ENCODE measurements at regions not wholly inside any gene's neighbourhood (a gene's known extent, or its start where the extent isn't known, plus 50 kb on each side); places are given as distances from the start of the nearest gene placed in this dataset.
"Not testable (repeated sequence)": the region's sequence is repeated elsewhere in the genome, so short reads cannot be mapped to it uniquely, and the experiment has no call there.

DNA sequence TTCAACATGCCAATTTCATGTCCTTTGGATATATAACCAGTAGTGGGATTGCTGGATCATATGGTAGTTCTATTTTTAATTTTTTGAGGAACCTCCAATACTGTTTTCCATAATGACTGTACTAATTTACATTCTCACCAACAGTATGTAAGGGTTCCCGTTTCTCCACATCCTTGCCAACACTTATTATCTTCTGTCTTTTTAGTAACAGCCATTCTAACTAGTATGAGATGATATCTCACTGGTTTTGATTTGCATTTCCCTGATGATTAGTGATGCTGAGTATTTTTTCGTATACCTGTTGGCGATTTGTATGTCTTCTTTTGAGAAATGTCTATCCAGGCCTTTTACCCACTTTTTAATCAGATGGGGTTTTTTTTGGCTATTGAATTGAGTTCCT is 133.5 kb upstream of the MED14 start:
- intact Hi-C loops (cut with DNase I, micrococcal nuclease) = no loop called here
- no peak for ATAC-seq (ENCODE audit: poor library complexity)
- no peaks in the 10 kb centered on the region for H3K36me3 Mint-ChIP-seq (ENCODE audit: low read depth)
- Histone ChIP-seq H3K27ac (ENCODE audit: low read depth in 1 of 2, low read length in 2 of 2) (no peak overlapping the region), H3K4me3 (ENCODE audit: low read length) (no peak overlapping the region), H3K4me1 (ENCODE audit: insufficient read depth, low read length) (no peaks in the 10 kb centered on the region), H3K27me3 (ENCODE audit: control insufficient read depth in 1 of 2, insufficient read depth in 2 of 2, low read length in 2 of 2) (no peaks in the 10 kb centered on the region), H3K9me3 (ENCODE audit: control insufficient read depth in 1 of 2, insufficient read depth in 1 of 2, low read length in 2 of 2) (no peaks in the 10 kb centered on the region), H3K36me3 (ENCODE audit: insufficient read depth, low read length) (no peaks in the 10 kb centered on the region)
- ChIA-PET POLR2A (no interaction called here), CTCF (no interaction called here)
- no peaks in the 10 kb centered on the region for H3K4me1 Mint-ChIP-seq (ENCODE audit: low read depth)
- H3K9me3 Mint-ChIP-seq = no peaks in the 10 kb centered on the region
- no peak overlapping the region for H3K27ac Mint-ChIP-seq
- no peak for TF ChIP-seq CTCF (IDR thresholded peaks at IDR 0.05)
- H3K4me3 Mint-ChIP-seq = no peak overlapping the region
- H3K27me3 Mint-ChIP-seq = no peaks in the 10 kb centered on the region
- DNase-seq = no peak

DNA sequence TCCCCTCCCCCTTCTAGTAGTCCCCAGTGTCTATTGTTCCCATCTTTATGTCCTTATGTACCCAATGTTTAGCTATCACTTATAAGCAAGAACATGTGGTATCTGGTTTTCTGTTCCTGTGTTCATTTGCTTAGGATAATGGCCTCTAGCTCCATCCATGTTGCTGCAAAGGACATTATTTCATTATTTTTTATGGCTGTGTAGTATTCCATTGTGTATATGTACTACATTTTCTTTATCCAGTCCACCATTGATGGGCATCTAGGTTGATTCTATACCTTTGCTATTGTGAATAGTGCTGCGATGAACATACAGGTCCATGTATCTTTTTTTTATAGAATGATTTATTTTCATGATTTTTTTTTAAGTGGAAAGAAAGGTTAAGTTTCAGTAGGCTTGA is 135.6 kb upstream of the MED14 start:
- ATAC-seq (ENCODE audit: poor library complexity); H3K27ac Mint-ChIP-seq; POLR2A ChIA-PET; H3K9me3 ChIP-seq (ENCODE audit: control insufficient read depth in 1 of 2, insufficient read depth in 1 of 2, low read length in 2 of 2); H3K4me3 Mint-ChIP-seq; H3K4me3 ChIP-seq (ENCODE audit: low read length); H3K4me1 Mint-ChIP-seq (ENCODE audit: low read depth); H3K4me1 ChIP-seq (ENCODE audit: insufficient read depth, low read length); H3K27me3 Mint-ChIP-seq; H3K9me3 Mint-ChIP-seq; H3K27ac ChIP-seq (ENCODE audit: low read depth in 1 of 2, low read length in 2 of 2); DNase-seq; H3K36me3 ChIP-seq (ENCODE audit: insufficient read depth, low read length); H3K36me3 Mint-ChIP-seq (ENCODE audit: low read depth); H3K27me3 ChIP-seq (ENCODE audit: control insufficient read depth in 1 of 2, insufficient read depth in 2 of 2, low read length in 2 of 2): not testable (repeated sequence)
- intact Hi-C loops (cut with DNase I, micrococcal nuclease) = loop anchor here in 1 of 2 experiments (10.0 kb wide), 1 partner anchor 384 kb away; no protein-coding TSS in a partner anchor
- CTCF ChIA-PET = interaction anchor here (0.7 kb wide), 1 partner anchor 106 kb away, joined by 3 read pairs; no protein-coding TSS in a partner anchor

DNA sequence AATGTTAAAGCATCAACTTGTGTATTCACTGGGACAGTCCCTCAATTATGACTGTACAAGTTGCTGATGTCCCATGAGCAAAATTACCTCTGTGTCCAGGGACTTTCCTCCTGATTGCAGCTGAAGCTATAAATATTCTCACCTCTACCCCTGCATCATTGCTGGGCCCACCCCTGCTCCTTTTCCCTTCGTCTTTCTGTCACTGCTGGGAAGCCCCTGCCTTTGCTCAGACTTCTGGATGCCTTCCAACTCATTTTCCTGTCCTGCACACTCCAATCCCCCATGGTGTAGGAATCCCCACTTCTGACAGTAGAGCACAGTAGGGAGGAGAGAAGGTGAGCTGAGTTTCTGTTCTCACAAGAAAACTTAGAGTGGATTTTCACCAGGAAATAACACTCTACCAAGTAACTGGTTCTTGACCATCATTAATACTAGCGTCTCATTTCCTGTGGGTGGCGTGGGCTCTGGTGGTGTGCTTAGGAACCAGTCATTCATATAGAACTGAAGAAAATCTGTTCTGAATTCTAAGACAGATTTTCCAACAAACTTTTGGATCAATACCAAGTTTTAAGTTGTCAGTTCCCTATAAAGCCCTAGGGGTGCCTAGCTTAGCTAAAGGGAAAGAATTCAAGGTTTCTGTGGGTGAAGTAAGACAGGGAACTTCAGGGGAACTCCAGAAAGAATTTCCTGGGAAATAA is 136.2 kb upstream of the MED14 start:
- no peaks in the 10 kb centered on the region for H3K27me3 Mint-ChIP-seq
- POLR2A ChIA-PET = no interaction called here
- no peaks in the 10 kb centered on the region for H3K36me3 Mint-ChIP-seq (ENCODE audit: low read depth)
- Histone ChIP-seq H3K36me3 (ENCODE audit: insufficient read depth, low read length) (no peaks in the 10 kb centered on the region), H3K27me3 (ENCODE audit: control insufficient read depth in 1 of 2, insufficient read depth in 2 of 2, low read length in 2 of 2) (no peaks in the 10 kb centered on the region), H3K27ac (ENCODE audit: low read depth in 1 of 2, low read length in 2 of 2) (no peak overlapping the region), H3K9me3 (ENCODE audit: control insufficient read depth in 1 of 2, insufficient read depth in 1 of 2, low read length in 2 of 2) (no peaks in the 10 kb centered on the region), H3K4me3 (ENCODE audit: low read length) (no peak overlapping the region), H3K4me1 (ENCODE audit: insufficient read depth, low read length) (no peaks in the 10 kb centered on the region)
- CTCF ChIA-PET = no interaction called here
- intact Hi-C loops (cut with DNase I, micrococcal nuclease) = loop anchor here in 1 of 2 experiments (10.0 kb wide), 1 partner anchor 383 kb away; no protein-coding TSS in a partner anchor
- no peaks in the 10 kb centered on the region for H3K4me1 Mint-ChIP-seq (ENCODE audit: low read depth)
- no peaks in the 10 kb centered on the region for H3K9me3 Mint-ChIP-seq
- no peak for ATAC-seq (ENCODE audit: poor library complexity)
- no peak overlapping the region for H3K4me3 Mint-ChIP-seq
- no peak overlapping the region for H3K27ac Mint-ChIP-seq
- peak in 2 of 14 experiments; percentile 1 to 9 for DNase-seq
- TF ChIP-seq CTCF (IDR thresholded peaks at IDR 0.05) = no peak

- H3K9me3 ChIP-seq (ENCODE audit: control insufficient read depth in 1 of 2, insufficient read depth in 1 of 2, low read length in 2 of 2) = no peaks in the 10 kb centered on the region
- ChIA-PET CTCF (no interaction called here), POLR2A (no interaction called here)
- intact Hi-C loops (cut with DNase I, micrococcal nuclease) = loop anchor here in 1 of 2 experiments (10.0 kb wide), 1 partner anchor 382 kb away; no protein-coding TSS in a partner anchor
- no peaks in the 10 kb centered on the region for H3K27me3 Mint-ChIP-seq
- TF ChIP-seq CTCF (IDR thresholded peaks at IDR 0.05) = no peak
- H3K36me3 ChIP-seq (ENCODE audit: insufficient read depth, low read length) = no peaks in the 10 kb centered on the region
- no peaks in the 10 kb centered on the region for H3K36me3 Mint-ChIP-seq (ENCODE audit: low read depth)
- no peak overlapping the region for H3K4me3 ChIP-seq (ENCODE audit: low read length)
- H3K27me3 ChIP-seq (ENCODE audit: control insufficient read depth in 1 of 2, insufficient read depth in 2 of 2, low read length in 2 of 2) = no peaks in the 10 kb centered on the region
- H3K4me1 Mint-ChIP-seq (ENCODE audit: low read depth) = no peaks in the 10 kb centered on the region
- DNase-seq (no peak), ATAC-seq (ENCODE audit: poor library complexity) (no peak)
- no peak overlapping the region for H3K4me3 Mint-ChIP-seq
- H3K27ac ChIP-seq (ENCODE audit: low read depth in 1 of 2, low read length in 2 of 2) = no peak overlapping the region
- no peaks in the 10 kb centered on the region for H3K4me1 ChIP-seq (ENCODE audit: insufficient read depth, low read length)
- H3K27ac Mint-ChIP-seq = no peak overlapping the region
- H3K9me3 Mint-ChIP-seq = no peaks in the 10 kb centered on the region
Observed at GRCh38 chrX:40872351-40872750, 137.0 kb upstream of the MED14 start.
